AG04449 (cell line): ENCODE measurements at regions not wholly inside any gene's neighbourhood (a gene's known extent, or its start where the extent isn't known, plus 50 kb on each side); places are given as distances from the start of the nearest gene placed in this dataset.
"Not testable (repeated sequence)": the region's sequence is repeated elsewhere in the genome, so short reads cannot be mapped to it uniquely, and the experiment has no call there.

Source experiments
- CTCF ChIA-PET: fragments of 350-600 bp; formaldehyde crosslinking; extraction: SDS; loops from one replicate; lab custom pipeline; 2021; ENCODE audit warnings: antibody characterized with exemption; lab: Yijun Ruan, JAX
- POLR2A ChIA-PET: fragments of 400-600, 350-600 bp; formaldehyde crosslinking; extraction: SDS; loops from one replicate; lab custom pipeline; 2020; ENCODE audit warnings: antibody characterized with exemption, inconsistent platforms; lab: Yijun Ruan, JAX
- DNase-seq: peaks from one replicate; pipeline ENCODE4 v3.0.0-alpha.2; 2010; ENCODE audit warnings: low read depth, low spot score
- H3K4me3 ChIP-seq: 2 replicates; pipeline ENCODE4 v1.5.1; 2011; ENCODE audit warnings: low read depth, mild to moderate bottlenecking, control low read depth, low read length
- CTCF ChIP-seq: IDR thresholded peaks from one replicate; pipeline ENCODE4 v1.5.1; 2011; ENCODE audit warnings: mild to moderate bottlenecking, moderate library complexity, low read length, control low read depth, inconsistent platforms; ENCODE audit not compliant: insufficient read depth; ENCODE audit errors: missing control alignments

GRCh38 chr2:75403991-75404428, 156.7 kb downstream of the EVA1A start:
- peak; percentile 70 for TF ChIP-seq CTCF
- no peak overlapping the region for H3K4me3 ChIP-seq
- ChIA-PET POLR2A (no interaction called here), CTCF (interaction anchor here (0.8 to 4.0 kb wide), 14 partner anchors 9 to 712 kb away, joined by 3 to 32 read pairs (median 3); partner anchors contain the start of gene TACR1)
- DNase-seq, result no peak

- TF ChIP-seq CTCF, result no peak
- no peak overlapping the region for H3K4me3 ChIP-seq
- ChIA-PET CTCF (no interaction called here), POLR2A (no interaction called here)
- DNase-seq, result no peak
Observed at GRCh38 chr2:75396314-75396713, 164.4 kb downstream of the EVA1A start.

GRCh38 chr2:75394764-75395163, 166.0 kb downstream of the EVA1A start:
- CTCF ChIA-PET, result interaction anchor here (1.1 kb wide), 1 partner anchor 10 kb away, joined by 4 read pairs; no protein-coding TSS in a partner anchor
- H3K4me3 ChIP-seq, POLR2A ChIA-PET, DNase-seq: not testable (repeated sequence)

GRCh38 chr2:75390169-75390568, 170.6 kb downstream of the EVA1A start:
- TF ChIP-seq CTCF, result no peak
- no peak overlapping the region for H3K4me3 ChIP-seq
- DNase-seq, result no peak
- ChIA-PET POLR2A (no interaction called here), CTCF (interaction anchor here (1.4 kb wide), 1 partner anchor 43 kb away, joined by 3 read pairs; no protein-coding TSS in a partner anchor)

GRCh38 chr2:75389271-75389670, 171.5 kb downstream of the EVA1A start:
- TF ChIP-seq CTCF, result no peak
- no peak for DNase-seq
- CTCF ChIA-PET, result no interaction called here
- POLR2A ChIA-PET, result no interaction called here
- no peak overlapping the region for H3K4me3 ChIP-seq

GRCh38 chr2:75381032-75381431, 179.7 kb downstream of the EVA1A start:
- POLR2A ChIA-PET, result no interaction called here
- TF ChIP-seq CTCF, result no peak
- H3K4me3 ChIP-seq, result no peak overlapping the region
- CTCF ChIA-PET, result no interaction called here
- no peak for DNase-seq
